DND-41 (cell line): ENCODE measurements at regions not wholly inside any gene's neighbourhood (a gene's known extent, or its start where the extent isn't known, plus 50 kb on each side); places are given as distances from the start of the nearest gene placed in this dataset.

Source experiments
- ATAC-seq: fragments of 200-7000 bp; cut with Tn5 transposase; 3 replicates; pipeline ENCODE4 v1.9.1; 2021; ENCODE audit warnings: low read depth; ENCODE audit not compliant: insufficient read depth
- DNase-seq: peaks from one replicate; pipeline ENCODE4 v3.0.0-alpha.2; 2020
- H2AFZ ChIP-seq: 2 replicates; pipeline ENCODE4 v1.6.0; 2012; ENCODE audit warnings: low read depth, low read length
- H3K27ac ChIP-seq: 2 replicates; pipeline ENCODE4 v1.5.1; 2012; ENCODE audit warnings: low read length, inconsistent platforms
- H3K27me3 ChIP-seq: fragments of 200-600 bp; sonication (generic); 2 replicates; pipeline ENCODE4 v1.6.0; 2012; ENCODE audit warnings: low read length, mild to moderate bottlenecking, inconsistent platforms; ENCODE audit not compliant: insufficient read depth, poor library complexity
- H3K36me3 ChIP-seq: 2 replicates; pipeline ENCODE4 v1.5.1; 2012; ENCODE audit warnings: low read length, inconsistent platforms; ENCODE audit not compliant: insufficient read depth
- H3K4me1 ChIP-seq: 2 replicates; pipeline ENCODE4 v1.5.1; 2012; ENCODE audit warnings: mild to moderate bottlenecking, low read length; ENCODE audit not compliant: insufficient read depth
- H3K4me2 ChIP-seq: 2 replicates; pipeline ENCODE4 v1.6.0; 2012; ENCODE audit warnings: mild to moderate bottlenecking, moderate library complexity, low read length, inconsistent platforms; ENCODE audit not compliant: insufficient read depth
- H3K4me3 ChIP-seq, 2 experiments: fragments of 200-600 bp in 1 of 2; shearing (Covaris generic) in 1 of 2; 2 replicates each; pipeline ENCODE4 v1.5.1; 2012 to 2016; ENCODE audit warnings: inconsistent platforms in 2 of 2, low read length in 2 of 2, mild to moderate bottlenecking in 2 of 2, low read depth in 1 of 2, moderate library complexity in 1 of 2
- H3K79me2 ChIP-seq: 2 replicates; pipeline ENCODE4 v1.6.0; 2012; ENCODE audit warnings: low read length, inconsistent platforms; ENCODE audit not compliant: insufficient read depth
- H3K9ac ChIP-seq: 2 replicates; pipeline ENCODE4 v1.6.0; 2012; ENCODE audit warnings: low read depth, mild to moderate bottlenecking, inconsistent platforms, low read length, moderate library complexity
- H3K9me3 ChIP-seq: 2 replicates; pipeline ENCODE4 v1.5.1; 2012; ENCODE audit warnings: low read length, moderate library complexity, mild to moderate bottlenecking, inconsistent platforms; ENCODE audit not compliant: insufficient read depth, severe bottlenecking
- H4K20me1 ChIP-seq: 2 replicates; pipeline ENCODE4 v1.6.0; 2012; ENCODE audit warnings: low read length; ENCODE audit not compliant: insufficient read depth
- CTCF ChIP-seq: IDR thresholded peaks from 2 replicates; pipeline ENCODE4 v1.5.1; 2012; ENCODE audit warnings: borderline replicate concordance, low read length, moderate library complexity, mild to moderate bottlenecking; ENCODE audit not compliant: poor library complexity, severe bottlenecking; ENCODE audit errors: extremely low read depth
- EZH2 ChIP-seq: IDR thresholded peaks from 3 replicates; pipeline ENCODE4 v1.6.1; 2012; ENCODE audit warnings: borderline replicate concordance, low read depth, mild to moderate bottlenecking, moderate library complexity, low read length, inconsistent platforms; ENCODE audit not compliant: severe bottlenecking

- no peak for DNase-seq
Observed at GRCh38 chr16:80025236-80025635, 424.7 kb upstream of the MAF start.

GRCh38 chr16:80024443-80024842, 423.9 kb upstream of the MAF start:
- no peaks in the 10 kb centered on the region for H3K36me3 ChIP-seq
- H3K4me2 ChIP-seq = no peak overlapping the region
- ATAC-seq (no peak), DNase-seq (no peak)
- no peak overlapping the region for H2AFZ ChIP-seq
- H4K20me1 ChIP-seq = no peaks in the 10 kb centered on the region
- H3K9ac ChIP-seq = no peak overlapping the region
- no peak overlapping the region for H3K4me3 ChIP-seq
- no peaks in the 10 kb centered on the region for H3K27me3 ChIP-seq
- no peaks in the 10 kb centered on the region for H3K79me2 ChIP-seq
- H3K4me1 ChIP-seq = no peaks in the 10 kb centered on the region
- H3K27ac ChIP-seq = no peak overlapping the region
- no peaks in the 10 kb centered on the region for H3K9me3 ChIP-seq
- TF ChIP-seq CTCF = no peak
- TF ChIP-seq EZH2 = no peak

More at GRCh38 chr16:80025236-80025635, 424.7 kb upstream of the MAF start:
- no peaks in the 10 kb centered on the region for H3K79me2 ChIP-seq
- no peaks in the 10 kb centered on the region for H4K20me1 ChIP-seq
- TF ChIP-seq CTCF = no peak
- no peak for TF ChIP-seq EZH2
- no peaks in the 10 kb centered on the region for H3K36me3 ChIP-seq
- no peaks in the 10 kb centered on the region for H3K9me3 ChIP-seq
- no peak overlapping the region for H3K4me3 ChIP-seq
- no peak overlapping the region for H3K9ac ChIP-seq
- no peaks in the 10 kb centered on the region for H3K4me1 ChIP-seq
- ATAC-seq = no peak
- H2AFZ ChIP-seq = no peak overlapping the region
- H3K27ac ChIP-seq = no peak overlapping the region
- H3K27me3 ChIP-seq = no peaks in the 10 kb centered on the region
- no peak overlapping the region for H3K4me2 ChIP-seq

GRCh38 chr16:80023865-80024264, 423.3 kb upstream of the MAF start:
- H3K27me3 ChIP-seq = no peaks in the 10 kb centered on the region
- no peaks in the 10 kb centered on the region for H3K79me2 ChIP-seq
- no peak overlapping the region for H3K9ac ChIP-seq
- no peak for ATAC-seq
- no peaks in the 10 kb centered on the region for H3K36me3 ChIP-seq
- H4K20me1 ChIP-seq = no peaks in the 10 kb centered on the region
- H3K4me1 ChIP-seq = no peaks in the 10 kb centered on the region
- no peak overlapping the region for H3K27ac ChIP-seq
- no peaks in the 10 kb centered on the region for H3K9me3 ChIP-seq
- no peak overlapping the region for H3K4me3 ChIP-seq
- no peak overlapping the region for H3K4me2 ChIP-seq
- H2AFZ ChIP-seq = no peak overlapping the region
- no peak for DNase-seq
- TF ChIP-seq CTCF (no peak), EZH2 (no peak)

GRCh38 chr16:80019395-80019794, 418.9 kb upstream of the MAF start:
- Histone ChIP-seq H3K36me3 (no peaks in the 10 kb centered on the region), H2AFZ (no peak overlapping the region), H3K9me3 (no peaks in the 10 kb centered on the region), H3K27ac (no peak overlapping the region), H3K4me3 (no peak overlapping the region), H3K4me2 (no peak overlapping the region), H3K79me2 (no peaks in the 10 kb centered on the region), H3K9ac (no peak overlapping the region), H3K27me3 (no peaks in the 10 kb centered on the region), H3K4me1 (no peaks in the 10 kb centered on the region), H4K20me1 (no peaks in the 10 kb centered on the region)
- DNase-seq = no peak
- TF ChIP-seq CTCF (no peak), EZH2 (no peak)
- ATAC-seq = no peak
